H9 (cell line): ENCODE measurements at regions not wholly inside any gene's neighbourhood (a gene's known extent, or its start where the extent isn't known, plus 50 kb on each side); places are given as distances from the start of the nearest gene placed in this dataset.

Experiments
- DNase-seq: peaks from one replicate; pipeline ENCODE4 v3.0.0-alpha.2; 2017
- H2AFZ ChIP-seq: one replicate; pipeline ENCODE4 v1.6.1; 2013; ENCODE audit warnings: mild to moderate bottlenecking, low read length, control low read depth, moderate library complexity
- H2AK5ac ChIP-seq: 2 replicates; pipeline ENCODE4 v1.6.1; 2013; ENCODE audit warnings: low read length, control low read depth, mixed read lengths; ENCODE audit not compliant: insufficient read length
- H2BK120ac ChIP-seq: one replicate; pipeline ENCODE4 v1.6.1; 2013; ENCODE audit warnings: low read depth, mild to moderate bottlenecking, low read length, control low read depth, inconsistent platforms; ENCODE audit not compliant: poor library complexity, severe bottlenecking
- H2BK12ac ChIP-seq: 2 replicates; pipeline ENCODE4 v1.6.1; 2013; ENCODE audit warnings: low read length, control low read depth, mixed read lengths, low read depth; ENCODE audit not compliant: insufficient read length
- H2BK15ac ChIP-seq: 2 replicates; pipeline ENCODE4 v1.6.1; 2013; ENCODE audit warnings: low read depth, low read length, control low read depth
- H2BK20ac ChIP-seq: one replicate; pipeline ENCODE4 v1.6.1; 2013; ENCODE audit warnings: low read depth, mild to moderate bottlenecking, low read length, control low read depth, inconsistent platforms; ENCODE audit not compliant: poor library complexity, severe bottlenecking
- H2BK5ac ChIP-seq: 2 replicates; pipeline ENCODE4 v1.6.1; 2013; ENCODE audit warnings: low read length, control low read depth, mixed read lengths; ENCODE audit not compliant: insufficient read length
- H3K14ac ChIP-seq: 2 replicates; pipeline ENCODE4 v1.6.1; 2013; ENCODE audit warnings: low read length, control low read depth; ENCODE audit not compliant: insufficient read depth
- H3K18ac ChIP-seq: 2 replicates; pipeline ENCODE4 v1.6.1; 2013; ENCODE audit warnings: low read depth, mild to moderate bottlenecking, mixed read lengths, low read length, control low read depth; ENCODE audit not compliant: insufficient read length
- H3K23ac ChIP-seq: 2 replicates; pipeline ENCODE4 v1.6.1; 2013; ENCODE audit warnings: low read length, control low read depth, mixed read lengths, low read depth; ENCODE audit not compliant: insufficient read length
- H3K23me2 ChIP-seq: 2 replicates; pipeline ENCODE4 v1.6.1; 2013; ENCODE audit warnings: low read depth, mild to moderate bottlenecking, mixed read lengths, low read length, control low read depth; ENCODE audit not compliant: insufficient read length, poor library complexity, severe bottlenecking
- H3K27ac ChIP-seq: 2 replicates; pipeline ENCODE4 v1.5.1; 2013; ENCODE audit warnings: low read length, control low read depth, mixed read lengths, low read depth; ENCODE audit not compliant: insufficient read length
- H3K27me3 ChIP-seq: 2 replicates; pipeline ENCODE4 v1.6.1; 2013; ENCODE audit warnings: low read length, control low read depth, inconsistent platforms; ENCODE audit not compliant: insufficient read depth
- H3K4ac ChIP-seq: 2 replicates; pipeline ENCODE4 v1.6.1; 2013; ENCODE audit warnings: low read depth, mild to moderate bottlenecking, control low read depth, inconsistent platforms, low read length, moderate library complexity
- H3K4me1 ChIP-seq: 2 replicates; pipeline ENCODE4 v1.6.1; 2013; ENCODE audit warnings: low read length, control low read depth, inconsistent platforms; ENCODE audit not compliant: insufficient read depth
- H3K4me2 ChIP-seq: 2 replicates; pipeline ENCODE4 v1.6.1; 2013; ENCODE audit warnings: low read length, control low read depth, mixed read lengths; ENCODE audit not compliant: insufficient read length, insufficient read depth
- H3K56ac ChIP-seq: 2 replicates; pipeline ENCODE4 v1.6.1; 2013; ENCODE audit warnings: low read depth, mild to moderate bottlenecking, mixed read lengths, low read length, control low read depth; ENCODE audit not compliant: insufficient read length
- H3K79me1 ChIP-seq: 2 replicates; pipeline ENCODE4 v1.6.1; 2013; ENCODE audit warnings: low read depth, mild to moderate bottlenecking, moderate library complexity, low read length, control low read depth, inconsistent platforms; ENCODE audit not compliant: insufficient read depth, poor library complexity, severe bottlenecking
- H3K79me2 ChIP-seq: 2 replicates; pipeline ENCODE4 v1.6.1; 2013; ENCODE audit warnings: low read length, control low read depth, inconsistent platforms; ENCODE audit not compliant: insufficient read depth
- H3K9ac ChIP-seq: 2 replicates; pipeline ENCODE4 v1.6.1; 2013; ENCODE audit warnings: low read length, control low read depth, mixed read lengths; ENCODE audit not compliant: insufficient read length; ENCODE audit errors: extremely low read depth
- H3K9me3 ChIP-seq: one replicate; pipeline ENCODE4 v1.6.1; 2013; ENCODE audit warnings: low read depth, low read length, inconsistent platforms; ENCODE audit not compliant: control insufficient read depth
- H3T11ph ChIP-seq: one replicate; pipeline ENCODE4 v1.6.1; 2013; ENCODE audit warnings: mild to moderate bottlenecking, low read length, control low read depth, inconsistent platforms
- H4K20me1 ChIP-seq: one replicate; pipeline ENCODE4 v1.6.1; 2013; ENCODE audit not compliant: control insufficient read depth, insufficient read length, insufficient read depth
- H4K5ac ChIP-seq: 2 replicates; pipeline ENCODE4 v1.6.1; 2013; ENCODE audit warnings: low read depth, mild to moderate bottlenecking, mixed read lengths, low read length, control low read depth; ENCODE audit not compliant: insufficient read length
- H4K8ac ChIP-seq: replicated peaks from 2 replicates; pipeline ENCODE4 v1.6.1; 2013; ENCODE audit warnings: low read length, control low read depth, mixed read lengths, low read depth; ENCODE audit not compliant: insufficient read length
- H4K91ac ChIP-seq: 2 replicates; pipeline ENCODE4 v1.6.1; 2013; ENCODE audit warnings: low read depth, mild to moderate bottlenecking, moderate library complexity, mixed read lengths, low read length, control low read depth; ENCODE audit not compliant: insufficient read length
- H3K27ac Mint-ChIP-seq, 3 experiments: 2 replicates in 2 of 3; 3 replicates in 1 of 3; pipeline ENCODE4 v1.8.0; 2020 to 2021; ENCODE audit warnings: mixed read lengths in 3 of 3, mild to moderate bottlenecking in 1 of 3, moderate library complexity in 1 of 3
- H3K27me3 Mint-ChIP-seq: 2 replicates; pipeline ENCODE4 v1.8.0; 2021; ENCODE audit warnings: low read depth, mild to moderate bottlenecking, moderate library complexity, mixed read lengths
- H3K36me3 Mint-ChIP-seq, 3 experiments: 2 replicates in 2 of 3; 3 replicates in 1 of 3; pipeline ENCODE4 v1.8.0; 2020 to 2021; ENCODE audit warnings: low read depth in 3 of 3, mixed read lengths in 3 of 3; ENCODE audit not compliant: insufficient read depth in 1 of 3
- H3K4me1 Mint-ChIP-seq, 2 experiments: 2 replicates each; pipeline ENCODE4 v1.8.0; 2020; ENCODE audit warnings: mixed read lengths in 2 of 2
- H3K4me3 Mint-ChIP-seq, 2 experiments: 2 replicates in 1 of 2; 3 replicates in 1 of 2; pipeline ENCODE4 v1.8.0; 2020 to 2021; ENCODE audit warnings: mild to moderate bottlenecking in 2 of 2, mixed read lengths in 2 of 2, moderate library complexity in 1 of 2
- H3K9me3 Mint-ChIP-seq, 2 experiments: 2 replicates in 1 of 2; 3 replicates in 1 of 2; pipeline ENCODE4 v1.8.0; 2020; ENCODE audit warnings: mild to moderate bottlenecking in 2 of 2, mixed read lengths in 2 of 2, moderate library complexity in 1 of 2
- WGBS: extraction: QIAGEN DNeasy Blood & Tissue Kit; methylation state at CpG from one replicate; pipeline ENCODE4 v1.1.7; 2013; ENCODE audit warnings: missing lambda C conversion rate, low lambda C conversion rate, mixed read lengths; ENCODE audit not compliant: insufficient read length; ENCODE audit errors: extremely low coverage; 5-methylcytosine and 5-hydroxymethylcytosine counted together
- TF ChIP-seq, protein P1 (sequence below): fragments of 200-600 bp; sonication (generic); conservative IDR thresholded peaks from 3 replicates; pipeline ENCODE4 v1.8.0; 2021; ENCODE audit warnings: antibody characterized with exemption, mild to moderate bottlenecking

DNA sequence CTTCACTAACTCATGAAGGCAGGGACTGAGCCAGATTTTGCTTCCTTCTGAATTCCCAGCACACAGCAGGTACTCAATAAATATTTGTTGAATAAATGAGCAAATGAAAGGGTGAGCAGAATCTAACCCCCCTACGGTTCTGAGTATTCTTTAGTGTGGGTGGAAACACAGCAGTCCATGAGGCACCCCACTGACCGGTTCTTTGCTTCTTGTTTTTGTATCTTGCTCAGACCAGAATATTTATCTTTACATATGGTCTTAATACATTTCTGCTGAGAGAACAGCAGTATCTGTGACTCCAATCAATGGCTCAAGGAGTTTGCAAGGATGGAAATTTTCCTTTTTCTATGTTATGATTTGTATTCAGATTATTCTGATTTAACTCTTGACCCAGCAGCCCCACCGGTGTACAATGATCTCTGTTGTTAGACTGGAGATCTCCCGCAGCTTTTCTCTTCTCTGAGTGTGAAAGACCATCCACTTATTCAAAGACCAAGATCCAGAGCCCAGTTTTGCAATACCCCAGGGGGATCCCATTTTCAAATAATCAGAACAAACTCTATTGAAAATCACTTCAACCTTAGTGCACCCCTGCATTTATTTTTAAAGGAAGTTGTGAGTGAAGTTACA lies 506.5 kb upstream of the TNP1 start:
- Histone ChIP-seq H3K9ac (no peak overlapping the region), H3K4me1 (no peaks in the 10 kb centered on the region), H4K8ac (no peak overlapping the region), H4K91ac (no peak overlapping the region), H3K23me2 (no peaks in the 10 kb centered on the region), H3K4me2 (no peak overlapping the region), H3K27ac (no peak overlapping the region), H3K23ac (no peak overlapping the region), H3T11ph (no peak overlapping the region), H2BK120ac (no peak overlapping the region), H3K14ac (no peak overlapping the region), H2AK5ac (no peak overlapping the region), H2AFZ (no peak overlapping the region), H4K20me1 (no peaks in the 10 kb centered on the region), H3K18ac (no peak overlapping the region), H3K79me1 (no peaks in the 10 kb centered on the region), H2BK20ac (no peak overlapping the region), H3K27me3 (peaks cover 2% of the 10 kb centered on the region), H3K9me3 (no peaks in the 10 kb centered on the region), H4K5ac (no peak overlapping the region), H3K56ac (no peak overlapping the region), H2BK12ac (no peak overlapping the region), H3K79me2 (no peaks in the 10 kb centered on the region), H3K4ac (no peak overlapping the region), H2BK5ac (no peak overlapping the region), H2BK15ac (no peak overlapping the region)
- Mint-ChIP-seq H3K4me3 (no peak overlapping the region), H3K27me3 (peaks cover 41% of the 10 kb centered on the region), H3K36me3 (no peaks in the 10 kb centered on the region), H3K27ac (no peak overlapping the region), H3K4me1 (no peaks in the 10 kb centered on the region), H3K9me3 (no peaks in the 10 kb centered on the region; a peak in 1 of 5 replicates)
- TF ChIP-seq, protein P1, sequence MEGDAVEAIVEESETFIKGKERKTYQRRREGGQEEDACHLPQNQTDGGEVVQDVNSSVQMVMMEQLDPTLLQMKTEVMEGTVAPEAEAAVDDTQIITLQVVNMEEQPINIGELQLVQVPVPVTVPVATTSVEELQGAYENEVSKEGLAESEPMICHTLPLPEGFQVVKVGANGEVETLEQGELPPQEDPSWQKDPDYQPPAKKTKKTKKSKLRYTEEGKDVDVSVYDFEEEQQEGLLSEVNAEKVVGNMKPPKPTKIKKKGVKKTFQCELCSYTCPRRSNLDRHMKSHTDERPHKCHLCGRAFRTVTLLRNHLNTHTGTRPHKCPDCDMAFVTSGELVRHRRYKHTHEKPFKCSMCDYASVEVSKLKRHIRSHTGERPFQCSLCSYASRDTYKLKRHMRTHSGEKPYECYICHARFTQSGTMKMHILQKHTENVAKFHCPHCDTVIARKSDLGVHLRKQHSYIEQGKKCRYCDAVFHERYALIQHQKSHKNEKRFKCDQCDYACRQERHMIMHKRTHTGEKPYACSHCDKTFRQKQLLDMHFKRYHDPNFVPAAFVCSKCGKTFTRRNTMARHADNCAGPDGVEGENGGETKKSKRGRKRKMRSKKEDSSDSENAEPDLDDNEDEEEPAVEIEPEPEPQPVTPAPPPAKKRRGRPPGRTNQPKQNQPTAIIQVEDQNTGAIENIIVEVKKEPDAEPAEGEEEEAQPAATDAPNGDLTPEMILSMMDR, result no peak
- WGBS, result no CpG with 5 or more reads among the region's 4 CpGs
- no peak for DNase-seq
